ENCODE measurements at regions not wholly inside any gene's neighbourhood (a gene's known extent, or its start where the extent isn't known, plus 50 kb on each side); places are given as distances from the start of the nearest gene placed in this dataset.
"Not testable (repeated sequence)": the region's sequence is repeated elsewhere in the genome, so short reads cannot be mapped to it uniquely, and the experiment has no call there.

DNA sequence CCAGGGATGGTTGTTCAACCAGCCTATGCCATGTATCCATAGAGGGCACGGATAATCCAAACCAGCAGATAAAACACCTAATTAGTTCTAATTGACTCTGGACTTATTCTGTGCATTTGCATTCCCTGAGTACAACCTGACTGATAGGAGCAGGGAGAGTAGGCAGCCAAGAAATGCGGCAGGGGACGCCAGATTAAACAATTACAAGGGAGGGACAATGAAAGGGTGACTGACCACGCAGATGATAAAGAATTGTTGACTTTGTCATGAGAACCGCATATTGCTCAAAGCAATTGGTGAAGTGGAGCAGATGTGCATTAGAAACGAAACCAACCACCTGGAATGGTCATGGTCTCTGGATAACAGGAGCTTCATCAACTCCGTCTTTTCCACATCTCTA is 369.1 kb upstream of the FRG2C start:
- WGBS (ENCODE audit: extremely low coverage, insufficient coverage, low lambda C conversion rate) = no CpG with 5 or more reads among the region's 7 CpGs
- H3K27me3 ChIP-seq (ENCODE audit: insufficient read depth, low read length, poor library complexity) = no peaks in the 10 kb centered on the region
- no peak overlapping the region for H2BK15ac ChIP-seq (replicated peaks; ENCODE audit: low read depth)

DNA sequence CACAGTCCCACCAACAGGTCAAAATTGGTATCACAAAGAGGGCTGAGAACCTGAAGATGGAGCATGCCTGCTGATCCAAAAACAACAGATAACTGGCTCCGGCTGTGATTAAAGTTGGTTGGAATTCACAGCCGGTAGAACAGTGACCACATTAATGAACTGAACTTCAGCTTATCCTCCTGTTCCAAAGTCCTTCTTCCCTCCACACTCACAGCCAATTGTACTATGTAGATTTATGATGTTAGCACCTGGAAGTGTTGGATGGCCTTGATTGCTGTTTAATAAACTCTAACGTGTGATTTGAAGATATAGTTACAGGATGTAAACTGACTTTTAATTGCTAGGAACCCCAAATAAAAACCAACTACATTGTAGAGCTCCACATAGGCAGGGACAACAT is 367.3 kb upstream of the FRG2C start:
- Histone ChIP-seq H2BK15ac (replicated peaks; ENCODE audit: low read depth) (no peak overlapping the region), H2AK5ac (ENCODE audit: low read length) (no peak overlapping the region), H3K4me2 (ENCODE audit: low read length) (no peak overlapping the region), H3K56ac (ENCODE audit: low read length) (no peak overlapping the region), H4K5ac (ENCODE audit: low read length) (no peak overlapping the region), H3K9ac (ENCODE audit: low read length) (no peak overlapping the region), H3K4ac (ENCODE audit: low read depth, low read length) (no peak overlapping the region), H2BK5ac (ENCODE audit: low read length) (no peak overlapping the region), H3K27me3 (ENCODE audit: insufficient read depth, low read length, poor library complexity) (no peaks in the 10 kb centered on the region), H3K23ac (ENCODE audit: low read length) (no peak overlapping the region), H3K36me3 (ENCODE audit: control insufficient read depth, insufficient read depth, low read length) (no peaks in the 10 kb centered on the region), H4K8ac (ENCODE audit: low read depth, low read length) (no peak overlapping the region), H2BK120ac (ENCODE audit: low read depth, low read length) (no peak overlapping the region), H3K4me3 (ENCODE audit: low read length) (no peak overlapping the region), H3K27ac (ENCODE audit: low read depth, low read length) (no peak overlapping the region), H3K79me2 (ENCODE audit: control insufficient read depth, insufficient read depth, low read length) (no peaks in the 10 kb centered on the region), H3K4me1 (ENCODE audit: control insufficient read depth, low read depth, low read length) (no peaks in the 10 kb centered on the region), H3K18ac (ENCODE audit: low read length) (no peak overlapping the region), H3K79me1 (ENCODE audit: low read length) (no peaks in the 10 kb centered on the region)
- no CpG with 5 or more reads among the region's 3 CpGs for WGBS (ENCODE audit: extremely low coverage, insufficient coverage, low lambda C conversion rate)
- DNase-seq = peak; percentile 23

More for the DNA sequence above, 369.1 kb upstream of the FRG2C start:
- no peak overlapping the region for H3K4me3 ChIP-seq (ENCODE audit: low read length)
- H3K23ac ChIP-seq (ENCODE audit: low read length) = no peak overlapping the region
- H3K79me2 ChIP-seq (ENCODE audit: control insufficient read depth, insufficient read depth, low read length) = no peaks in the 10 kb centered on the region
- no peak overlapping the region for H2BK5ac ChIP-seq (ENCODE audit: low read length)
- H2BK120ac ChIP-seq (ENCODE audit: low read depth, low read length) = no peak overlapping the region
- no peak overlapping the region for H3K4ac ChIP-seq (ENCODE audit: low read depth, low read length)
- no peak overlapping the region for H3K56ac ChIP-seq (ENCODE audit: low read length)
- no peaks in the 10 kb centered on the region for H3K36me3 ChIP-seq (ENCODE audit: control insufficient read depth, insufficient read depth, low read length)
- no peaks in the 10 kb centered on the region for H3K4me1 ChIP-seq (ENCODE audit: control insufficient read depth, low read depth, low read length)
- no peak overlapping the region for H3K18ac ChIP-seq (ENCODE audit: low read length)
- H3K4me2 ChIP-seq (ENCODE audit: low read length) = no peak overlapping the region
- no peaks in the 10 kb centered on the region for H3K79me1 ChIP-seq (ENCODE audit: low read length)
- no peak overlapping the region for H2AK5ac ChIP-seq (ENCODE audit: low read length)
- no peak overlapping the region for H3K27ac ChIP-seq (ENCODE audit: low read depth, low read length)
- H3K9ac ChIP-seq (ENCODE audit: low read length) = no peak overlapping the region
- no peak overlapping the region for H4K5ac ChIP-seq (ENCODE audit: low read length)
- DNase-seq = no peak
- H4K8ac ChIP-seq (ENCODE audit: low read depth, low read length) = no peak overlapping the region

DNA sequence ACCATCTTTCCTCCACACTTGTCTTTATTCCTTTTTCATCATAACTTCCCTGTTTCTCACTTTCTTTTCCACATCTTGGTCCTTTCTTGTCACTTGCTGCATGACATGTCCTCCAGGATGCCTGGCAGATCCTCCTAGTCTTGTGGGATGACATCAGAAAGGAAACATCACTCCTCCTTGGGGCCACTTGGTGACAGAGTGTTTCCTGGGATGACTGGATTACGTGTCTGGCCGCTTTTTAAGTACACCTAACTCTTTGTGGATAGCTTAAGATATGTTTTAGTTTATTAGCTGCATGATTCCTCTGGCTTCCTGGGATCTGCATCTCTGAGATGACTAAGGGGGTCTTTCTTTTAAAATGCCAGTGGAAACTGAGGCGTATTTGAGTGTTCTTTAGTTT is 363.5 kb upstream of the FRG2C start:
- Histone ChIP-seq H3K18ac (ENCODE audit: low read length) (no peak overlapping the region), H3K4me1 (ENCODE audit: control insufficient read depth, low read depth, low read length) (no peaks in the 10 kb centered on the region), H3K79me1 (ENCODE audit: low read length) (no peaks in the 10 kb centered on the region), H2BK5ac (ENCODE audit: low read length) (no peak overlapping the region), H4K5ac (ENCODE audit: low read length) (no peak overlapping the region), H3K4me2 (ENCODE audit: low read length) (no peak overlapping the region), H3K23ac (ENCODE audit: low read length) (no peak overlapping the region), H3K27me3 (ENCODE audit: insufficient read depth, low read length, poor library complexity) (no peaks in the 10 kb centered on the region), H3K9ac (ENCODE audit: low read length) (no peak overlapping the region), H3K27ac (ENCODE audit: low read depth, low read length) (no peak overlapping the region), H2BK120ac (ENCODE audit: low read depth, low read length) (no peak overlapping the region), H2BK15ac (replicated peaks; ENCODE audit: low read depth) (no peak overlapping the region), H3K56ac (ENCODE audit: low read length) (no peak overlapping the region), H2AK5ac (ENCODE audit: low read length) (no peak overlapping the region), H4K8ac (ENCODE audit: low read depth, low read length) (no peak overlapping the region), H3K79me2 (ENCODE audit: control insufficient read depth, insufficient read depth, low read length) (no peaks in the 10 kb centered on the region), H3K4me3 (ENCODE audit: low read length) (no peak overlapping the region), H3K36me3 (ENCODE audit: control insufficient read depth, insufficient read depth, low read length) (no peaks in the 10 kb centered on the region), H3K4ac (ENCODE audit: low read depth, low read length) (no peak overlapping the region)
- DNase-seq = no peak
- WGBS (ENCODE audit: extremely low coverage, insufficient coverage, low lambda C conversion rate) = no CpG with 5 or more reads among the region's 3 CpGs

DNA sequence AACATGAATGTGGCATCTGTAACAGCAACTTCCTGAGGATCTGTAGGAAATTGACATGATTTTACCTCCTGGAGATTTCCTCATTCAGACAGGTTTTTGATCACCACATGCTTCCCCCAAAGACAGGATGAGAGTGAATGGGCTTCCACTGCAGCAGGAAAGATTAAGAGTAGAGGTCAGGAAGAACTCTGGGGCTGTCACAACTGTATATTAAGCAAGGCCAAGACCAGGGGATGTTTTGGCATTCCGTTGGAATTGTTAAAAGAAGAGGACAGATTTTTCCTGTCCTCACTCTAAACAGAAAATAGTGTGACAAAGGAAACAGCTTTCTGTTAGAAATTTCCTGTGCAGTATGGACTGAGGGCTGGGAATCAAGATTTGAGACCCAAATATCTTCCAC is 363.1 kb upstream of the FRG2C start:
- not testable (repeated sequence) for H2AK5ac ChIP-seq (ENCODE audit: low read length); DNase-seq
- no CpG with 5 or more reads among the region's 1 CpG for WGBS (ENCODE audit: extremely low coverage, insufficient coverage, low lambda C conversion rate)

DNA sequence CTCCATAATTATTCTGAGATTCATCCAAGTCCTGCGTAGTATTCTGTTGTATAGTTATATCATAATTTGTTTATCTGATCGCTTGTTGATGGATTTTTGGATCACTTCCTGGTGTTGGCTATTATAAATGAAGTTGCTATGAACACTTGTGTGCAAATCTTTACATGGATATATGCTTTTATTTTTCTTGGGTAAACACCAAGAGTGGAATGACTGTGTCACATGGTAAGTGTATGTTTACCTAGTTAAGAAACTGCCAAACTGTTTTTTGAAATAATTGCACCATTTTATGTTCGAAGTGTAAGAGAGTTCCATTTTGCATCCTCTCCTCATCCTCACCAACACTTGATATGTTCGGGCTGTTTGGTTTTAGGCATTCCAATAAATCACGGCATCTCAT is 360.4 kb upstream of the FRG2C start:
- H3K18ac ChIP-seq (ENCODE audit: low read length) = no peak overlapping the region
- H2AK5ac ChIP-seq (ENCODE audit: low read length) = no peak overlapping the region
- H3K23ac ChIP-seq (ENCODE audit: low read length) = no peak overlapping the region
- H4K8ac ChIP-seq (ENCODE audit: low read depth, low read length) = no peak overlapping the region
- no peak for DNase-seq
- H2BK5ac ChIP-seq (ENCODE audit: low read length) = no peak overlapping the region
- H3K27me3 ChIP-seq (ENCODE audit: insufficient read depth, low read length, poor library complexity) = no peaks in the 10 kb centered on the region
- H3K36me3 ChIP-seq (ENCODE audit: control insufficient read depth, insufficient read depth, low read length) = no peaks in the 10 kb centered on the region
- H3K4me2 ChIP-seq (ENCODE audit: low read length) = no peak overlapping the region
- H3K4me3 ChIP-seq (ENCODE audit: low read length) = no peak overlapping the region
- H3K4ac ChIP-seq (ENCODE audit: low read depth, low read length) = no peak overlapping the region
- no CpG with 5 or more reads among the region's 5 CpGs for WGBS (ENCODE audit: extremely low coverage, insufficient coverage, low lambda C conversion rate)
- H3K4me1 ChIP-seq (ENCODE audit: control insufficient read depth, low read depth, low read length) = no peaks in the 10 kb centered on the region
- H3K79me1 ChIP-seq (ENCODE audit: low read length) = no peaks in the 10 kb centered on the region
- H3K56ac ChIP-seq (ENCODE audit: low read length) = no peak overlapping the region
- H2BK15ac ChIP-seq (replicated peaks; ENCODE audit: low read depth) = no peak overlapping the region
- no peak overlapping the region for H2BK120ac ChIP-seq (ENCODE audit: low read depth, low read length)
- no peak overlapping the region for H4K5ac ChIP-seq (ENCODE audit: low read length)
- no peak overlapping the region for H3K27ac ChIP-seq (ENCODE audit: low read depth, low read length)
- no peaks in the 10 kb centered on the region for H3K79me2 ChIP-seq (ENCODE audit: control insufficient read depth, insufficient read depth, low read length)
- no peak overlapping the region for H3K9ac ChIP-seq (ENCODE audit: low read length)

More for the DNA sequence above, 363.1 kb upstream of the FRG2C start:
- not testable (repeated sequence) for H3K56ac ChIP-seq (ENCODE audit: low read length); H3K79me1 ChIP-seq (ENCODE audit: low read length); H3K4me3 ChIP-seq (ENCODE audit: low read length); H2BK15ac ChIP-seq (replicated peaks; ENCODE audit: low read depth); H3K4ac ChIP-seq (ENCODE audit: low read depth, low read length); H3K9ac ChIP-seq (ENCODE audit: low read length); H2BK5ac ChIP-seq (ENCODE audit: low read length); H3K4me1 ChIP-seq (ENCODE audit: control insufficient read depth, low read depth, low read length); H3K36me3 ChIP-seq (ENCODE audit: control insufficient read depth, insufficient read depth, low read length); H2BK120ac ChIP-seq (ENCODE audit: low read depth, low read length); H3K23ac ChIP-seq (ENCODE audit: low read length); H3K18ac ChIP-seq (ENCODE audit: low read length); H4K8ac ChIP-seq (ENCODE audit: low read depth, low read length); H4K5ac ChIP-seq (ENCODE audit: low read length); H3K27ac ChIP-seq (ENCODE audit: low read depth, low read length); H3K27me3 ChIP-seq (ENCODE audit: insufficient read depth, low read length, poor library complexity); H3K4me2 ChIP-seq (ENCODE audit: low read length); H3K79me2 ChIP-seq (ENCODE audit: control insufficient read depth, insufficient read depth, low read length)

DNA sequence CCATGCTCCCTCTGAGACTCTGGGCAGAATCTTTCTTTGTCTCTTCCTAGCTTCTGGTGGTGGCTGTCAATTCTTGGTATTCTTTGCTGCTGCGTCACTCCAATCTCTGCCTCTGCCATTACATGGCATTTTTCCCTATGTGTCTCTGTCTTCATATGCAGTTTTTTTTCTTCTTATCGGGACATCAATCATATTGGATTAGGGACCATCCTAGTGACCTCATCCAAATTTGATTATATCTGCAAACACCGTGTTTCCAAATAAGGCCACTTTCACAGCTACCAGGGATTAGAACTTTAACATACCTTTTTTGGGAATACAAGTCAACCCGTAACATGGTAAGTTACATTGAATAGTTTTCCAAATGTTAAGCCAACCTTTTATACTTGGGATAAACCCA is 358.2 kb upstream of the FRG2C start:
- H2BK5ac ChIP-seq (ENCODE audit: low read length) = no peak overlapping the region
- no peak overlapping the region for H2BK15ac ChIP-seq (replicated peaks; ENCODE audit: low read depth)
- H3K36me3 ChIP-seq (ENCODE audit: control insufficient read depth, insufficient read depth, low read length) = no peaks in the 10 kb centered on the region
- H4K5ac ChIP-seq (ENCODE audit: low read length) = no peak overlapping the region
- H3K27me3 ChIP-seq (ENCODE audit: insufficient read depth, low read length, poor library complexity) = no peaks in the 10 kb centered on the region
- H3K23ac ChIP-seq (ENCODE audit: low read length) = no peak overlapping the region
- no peak overlapping the region for H2BK120ac ChIP-seq (ENCODE audit: low read depth, low read length)
- no peaks in the 10 kb centered on the region for H3K79me2 ChIP-seq (ENCODE audit: control insufficient read depth, insufficient read depth, low read length)
- H4K8ac ChIP-seq (ENCODE audit: low read depth, low read length) = no peak overlapping the region
- no peak overlapping the region for H2AK5ac ChIP-seq (ENCODE audit: low read length)
- no peak overlapping the region for H3K4me3 ChIP-seq (ENCODE audit: low read length)
- H3K9ac ChIP-seq (ENCODE audit: low read length) = no peak overlapping the region
- no peak overlapping the region for H3K4me2 ChIP-seq (ENCODE audit: low read length)
- no peaks in the 10 kb centered on the region for H3K4me1 ChIP-seq (ENCODE audit: control insufficient read depth, low read depth, low read length)
- no peak overlapping the region for H3K27ac ChIP-seq (ENCODE audit: low read depth, low read length)
- H3K79me1 ChIP-seq (ENCODE audit: low read length) = no peaks in the 10 kb centered on the region
- no peak for DNase-seq
- WGBS (ENCODE audit: extremely low coverage, insufficient coverage, low lambda C conversion rate) = no CpG with 5 or more reads among the region's 4 CpGs
- no peak overlapping the region for H3K56ac ChIP-seq (ENCODE audit: low read length)
- H3K18ac ChIP-seq (ENCODE audit: low read length) = no peak overlapping the region
- H3K4ac ChIP-seq (ENCODE audit: low read depth, low read length) = no peak overlapping the region

Measured in mesendoderm (in vitro differentiated cells).